ENCODE measurements at regions not wholly inside any gene's neighbourhood (a gene's known extent, or its start where the extent isn't known, plus 50 kb on each side); places are given as distances from the start of the nearest gene placed in this dataset.

GRCh38 chr4:177131736-177132135 lies 177.9 kb upstream of the NEIL3 start:
- no peak for DNase-seq
- Mint-ChIP-seq H3K4me1 (no peaks in the 10 kb centered on the region), H3K27me3 (no peaks in the 10 kb centered on the region), H3K27ac (no peak overlapping the region), H3K4me3 (no peak overlapping the region), H3K9me3 (peaks cover 15% of the 10 kb centered on the region), H3K36me3 (ENCODE audit: low read depth) (no peaks in the 10 kb centered on the region)
- POLR2A ChIA-PET: no interaction called here
- CTCF ChIA-PET: no interaction called here
- TF ChIP-seq, protein P1, sequence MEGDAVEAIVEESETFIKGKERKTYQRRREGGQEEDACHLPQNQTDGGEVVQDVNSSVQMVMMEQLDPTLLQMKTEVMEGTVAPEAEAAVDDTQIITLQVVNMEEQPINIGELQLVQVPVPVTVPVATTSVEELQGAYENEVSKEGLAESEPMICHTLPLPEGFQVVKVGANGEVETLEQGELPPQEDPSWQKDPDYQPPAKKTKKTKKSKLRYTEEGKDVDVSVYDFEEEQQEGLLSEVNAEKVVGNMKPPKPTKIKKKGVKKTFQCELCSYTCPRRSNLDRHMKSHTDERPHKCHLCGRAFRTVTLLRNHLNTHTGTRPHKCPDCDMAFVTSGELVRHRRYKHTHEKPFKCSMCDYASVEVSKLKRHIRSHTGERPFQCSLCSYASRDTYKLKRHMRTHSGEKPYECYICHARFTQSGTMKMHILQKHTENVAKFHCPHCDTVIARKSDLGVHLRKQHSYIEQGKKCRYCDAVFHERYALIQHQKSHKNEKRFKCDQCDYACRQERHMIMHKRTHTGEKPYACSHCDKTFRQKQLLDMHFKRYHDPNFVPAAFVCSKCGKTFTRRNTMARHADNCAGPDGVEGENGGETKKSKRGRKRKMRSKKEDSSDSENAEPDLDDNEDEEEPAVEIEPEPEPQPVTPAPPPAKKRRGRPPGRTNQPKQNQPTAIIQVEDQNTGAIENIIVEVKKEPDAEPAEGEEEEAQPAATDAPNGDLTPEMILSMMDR (IDR thresholded peaks at IDR 0.05): no peak
- no peak for ATAC-seq (ENCODE audit: low read depth)
- intact Hi-C loops (cut with micrococcal nuclease): no loop called here

DNA sequence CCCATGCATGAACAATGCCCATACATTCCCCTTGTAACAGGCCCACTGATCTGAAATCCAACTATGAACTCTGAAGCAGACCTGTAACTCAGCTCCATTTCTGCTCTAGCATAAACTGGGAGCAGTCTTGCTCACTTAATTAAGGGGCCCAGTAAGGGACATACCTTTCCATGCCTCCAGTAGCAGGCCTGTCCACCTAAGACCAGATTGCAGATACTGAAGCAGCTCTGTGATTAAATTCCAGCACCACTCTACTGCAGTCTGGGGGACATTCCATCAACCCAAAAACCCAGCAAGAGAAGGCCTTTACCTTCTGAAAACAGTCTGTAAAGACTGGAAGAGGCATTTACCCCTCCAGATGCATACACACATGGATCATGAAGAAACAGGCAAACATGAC lies 162.0 kb upstream of the NEIL3 start:
- no peak overlapping the region for H3K27ac Mint-ChIP-seq
- intact Hi-C loops (cut with micrococcal nuclease): no loop called here
- H3K4me3 Mint-ChIP-seq: no peak overlapping the region
- ChIA-PET POLR2A (no interaction called here), CTCF (no interaction called here)
- H3K4me1 Mint-ChIP-seq: no peaks in the 10 kb centered on the region
- peaks cover 5% of the 10 kb centered on the region for H3K9me3 Mint-ChIP-seq
- DNase-seq (no peak), ATAC-seq (ENCODE audit: low read depth) (no peak)
- no peaks in the 10 kb centered on the region for H3K27me3 Mint-ChIP-seq
- TF ChIP-seq, protein P1 (IDR thresholded peaks at IDR 0.05): no peak
- H3K36me3 Mint-ChIP-seq (ENCODE audit: low read depth): no peaks in the 10 kb centered on the region

DNA sequence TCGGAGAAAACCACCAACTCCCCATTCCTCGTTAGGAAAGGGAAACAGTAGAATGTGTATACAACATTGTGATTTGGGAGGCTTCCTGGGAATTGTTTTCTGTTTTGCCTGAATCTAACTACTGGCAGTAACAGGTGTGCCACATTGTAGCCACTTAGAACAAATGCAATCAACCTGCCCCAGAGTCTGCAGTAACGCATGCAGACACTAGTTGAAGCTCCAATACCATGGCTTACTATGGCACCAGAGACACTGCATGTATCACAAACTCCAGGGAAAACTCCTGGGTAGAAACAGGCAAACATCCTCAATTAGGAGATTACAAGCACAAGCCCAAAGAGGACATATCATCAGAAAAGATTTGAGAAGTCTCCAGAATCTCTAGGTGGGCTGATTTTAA lies 154.2 kb upstream of the NEIL3 start:
- H3K27me3 Mint-ChIP-seq: no peaks in the 10 kb centered on the region
- peaks cover 5% of the 10 kb centered on the region for H3K9me3 Mint-ChIP-seq
- no peak for ATAC-seq (ENCODE audit: low read depth)
- no peak overlapping the region for H3K4me3 Mint-ChIP-seq
- intact Hi-C loops (cut with micrococcal nuclease): no loop called here
- TF ChIP-seq, protein P1 (IDR thresholded peaks at IDR 0.05): no peak
- DNase-seq: no peak
- ChIA-PET CTCF (no interaction called here), POLR2A (no interaction called here)
- H3K27ac Mint-ChIP-seq: no peak overlapping the region
- H3K36me3 Mint-ChIP-seq (ENCODE audit: low read depth): no peaks in the 10 kb centered on the region
- H3K4me1 Mint-ChIP-seq: no peaks in the 10 kb centered on the region

DNA sequence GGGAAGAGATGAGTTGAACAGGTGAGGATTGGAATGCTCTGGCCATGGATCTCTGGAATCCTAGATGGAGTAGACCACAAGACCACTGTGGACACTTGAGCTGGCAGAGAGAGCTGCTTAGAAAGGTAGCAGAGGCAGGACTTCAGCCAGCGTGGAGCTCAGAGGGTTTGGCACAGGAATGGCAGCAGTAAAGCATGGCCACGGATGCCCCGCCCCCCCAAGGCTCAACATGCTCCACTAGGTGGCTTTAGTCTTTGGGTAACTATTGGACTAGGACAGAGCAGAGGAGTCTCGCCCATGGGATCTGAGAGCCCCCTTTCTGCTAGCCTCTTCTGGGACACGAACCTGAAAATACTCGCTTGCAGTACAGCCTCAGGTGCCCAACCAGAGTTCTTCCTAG lies 150.1 kb upstream of the NEIL3 start:
- ChIA-PET POLR2A (no interaction called here), CTCF (no interaction called here)
- H3K36me3 Mint-ChIP-seq (ENCODE audit: low read depth): no peaks in the 10 kb centered on the region
- no peak overlapping the region for H3K27ac Mint-ChIP-seq
- intact Hi-C loops (cut with micrococcal nuclease): no loop called here
- H3K4me1 Mint-ChIP-seq: no peaks in the 10 kb centered on the region
- ATAC-seq (ENCODE audit: low read depth) (no peak), DNase-seq (no peak)
- H3K27me3 Mint-ChIP-seq: no peaks in the 10 kb centered on the region
- H3K4me3 Mint-ChIP-seq: no peak overlapping the region
- peaks cover 3% of the 10 kb centered on the region for H3K9me3 Mint-ChIP-seq
- TF ChIP-seq, protein P1 (IDR thresholded peaks at IDR 0.05): no peak

GRCh38 chr4:177161781-177162180 lies 147.9 kb upstream of the NEIL3 start:
- no peak for ATAC-seq (ENCODE audit: low read depth)
- Mint-ChIP-seq H3K36me3 (ENCODE audit: low read depth) (no peaks in the 10 kb centered on the region), H3K9me3 (peaks cover 3% of the 10 kb centered on the region), H3K27me3 (no peaks in the 10 kb centered on the region), H3K27ac (no peak overlapping the region), H3K4me1 (no peaks in the 10 kb centered on the region), H3K4me3 (no peak overlapping the region)
- CTCF ChIA-PET: no interaction called here
- POLR2A ChIA-PET: no interaction called here
- no peak for DNase-seq
- intact Hi-C loops (cut with micrococcal nuclease): no loop called here
- TF ChIP-seq, protein P1 (IDR thresholded peaks at IDR 0.05): no peak
